Gastrocnemius medialis (tissue), 4 donors: ENCODE measurements at regions not wholly inside any gene's neighbourhood (a gene's known extent, or its start where the extent isn't known, plus 50 kb on each side); places are given as distances from the start of the nearest gene placed in this dataset.

Source experiments
- ATAC-seq, 2 donors: fragments of 150-250 bp; one replicate each; pipeline ENCODE4 v1.9.1; 2016
- DNase-seq, 2 donors: peaks; one replicate each; pipeline ENCODE4 v3.0.0-alpha.2; 2019
- H3K27ac ChIP-seq, 4 donors: fragments of 200-600 bp; sonication (generic); 1 replicate in 1 of 4; 2 replicates in 3 of 4; pipeline ENCODE4 v1.5.1; 2016 to 2018; ENCODE audit warnings: mild to moderate bottlenecking in 2 of 4, moderate library complexity in 1 of 4
- H3K27me3 ChIP-seq, 3 donors: fragments of 200-600 bp; sonication (generic) in 2 of 3; 1 replicate in 1 of 3; 2 replicates in 2 of 3; pipeline versions ENCODE4 v1.5.1 to v1.6.0; 2016 to 2019; ENCODE audit warnings: mild to moderate bottlenecking in 1 of 3, moderate library complexity in 1 of 3
- H3K36me3 ChIP-seq, 2 donors: fragments of 200-600 bp; sonication (generic) in 1 of 2; one replicate each; pipeline ENCODE4 v1.5.1; 2017 to 2018
- H3K4me1 ChIP-seq, 2 donors: fragments of 200-600 bp; sonication (generic) in 1 of 2; one replicate each; pipeline ENCODE4 v1.5.1; 2016 to 2017; ENCODE audit warnings: mild to moderate bottlenecking in 2 of 2
- H3K4me3 ChIP-seq, 4 donors: fragments of 200-600 bp; sonication (generic) in 3 of 4; 1 replicate in 1 of 4; 2 replicates in 3 of 4; pipeline ENCODE4 v1.5.1; 2016 to 2019; ENCODE audit warnings: mild to moderate bottlenecking in 2 of 4
- H3K9me3 ChIP-seq, 3 donors: fragments of 200-600 bp; sonication (generic) in 2 of 3; 1 replicate in 1 of 3; 2 replicates in 2 of 3; pipeline ENCODE4 v1.5.1; 2016 to 2019
- POLR2A ChIP-seq, 2 donors: fragments of 450-650 bp; IDR thresholded peaks; one replicate each; pipeline ENCODE4 v1.6.1; 2017; ENCODE audit warnings: antibody characterized with exemption in 2 of 2, mild to moderate bottlenecking in 2 of 2, moderate library complexity in 2 of 2
- in situ Hi-C, 4 donors: fragments of 200-750 bp; cut with MboI; loops; one replicate each; pipeline versions ENCODE4 v1.15.0 to v1.8.0; 2017; ENCODE audit warnings: low sequenced_read_pairs in 4 of 4
- intact Hi-C: fragments of 100-400 bp; cut with DNase I; formaldehyde crosslinking; loops from one replicate; pipeline ENCODE4 v1.15.1; 2023; ENCODE audit warnings: low total_unique reads
- TF ChIP-seq, protein P1 (sequence below), 5 experiments: fragments of 450-650 bp in 3 of 5; fragments of 200-600 bp in 2 of 5; sonication (generic) in 2 of 5; IDR thresholded peaks in 4 of 5; conservative IDR thresholded peaks in 1 of 5; 1 replicate in 4 of 5; 2 replicates in 1 of 5; pipeline ENCODE4 v1.5.1; 2016 to 2019; ENCODE audit warnings: antibody characterized with exemption in 5 of 5, mild to moderate bottlenecking in 3 of 5, moderate library complexity in 3 of 5

GRCh38 chr15:85274315-85275050 lies 105.9 kb upstream of the AKAP13 start:
- Histone ChIP-seq H3K36me3 (no peaks in the 10 kb centered on the region), H3K27ac (no peak overlapping the region), H3K27me3 (no peaks in the 10 kb centered on the region), H3K4me3 (no peak overlapping the region), H3K9me3 (no peaks in the 10 kb centered on the region), H3K4me1 (no peaks in the 10 kb centered on the region)
- intact Hi-C loops (no loop called here), in situ Hi-C loops (no loop called here)
- TF ChIP-seq POLR2A (IDR thresholded peaks at IDR 0.05): no peak
- TF ChIP-seq, protein P1, sequence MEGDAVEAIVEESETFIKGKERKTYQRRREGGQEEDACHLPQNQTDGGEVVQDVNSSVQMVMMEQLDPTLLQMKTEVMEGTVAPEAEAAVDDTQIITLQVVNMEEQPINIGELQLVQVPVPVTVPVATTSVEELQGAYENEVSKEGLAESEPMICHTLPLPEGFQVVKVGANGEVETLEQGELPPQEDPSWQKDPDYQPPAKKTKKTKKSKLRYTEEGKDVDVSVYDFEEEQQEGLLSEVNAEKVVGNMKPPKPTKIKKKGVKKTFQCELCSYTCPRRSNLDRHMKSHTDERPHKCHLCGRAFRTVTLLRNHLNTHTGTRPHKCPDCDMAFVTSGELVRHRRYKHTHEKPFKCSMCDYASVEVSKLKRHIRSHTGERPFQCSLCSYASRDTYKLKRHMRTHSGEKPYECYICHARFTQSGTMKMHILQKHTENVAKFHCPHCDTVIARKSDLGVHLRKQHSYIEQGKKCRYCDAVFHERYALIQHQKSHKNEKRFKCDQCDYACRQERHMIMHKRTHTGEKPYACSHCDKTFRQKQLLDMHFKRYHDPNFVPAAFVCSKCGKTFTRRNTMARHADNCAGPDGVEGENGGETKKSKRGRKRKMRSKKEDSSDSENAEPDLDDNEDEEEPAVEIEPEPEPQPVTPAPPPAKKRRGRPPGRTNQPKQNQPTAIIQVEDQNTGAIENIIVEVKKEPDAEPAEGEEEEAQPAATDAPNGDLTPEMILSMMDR (IDR thresholded peaks at IDR 0.05 in 4 of 5, conservative IDR thresholded peaks at IDR 0.05 in 1 of 5): no peak
- ATAC-seq (no peak), DNase-seq (no peak)

GRCh38 chr15:85276508-85276907 lies 103.9 kb upstream of the AKAP13 start:
- DNase-seq (no peak), ATAC-seq (no peak)
- TF ChIP-seq POLR2A (IDR thresholded peaks at IDR 0.05): no peak
- TF ChIP-seq, protein P1 (IDR thresholded peaks at IDR 0.05 in 4 of 5, conservative IDR thresholded peaks at IDR 0.05 in 1 of 5): no peak
- in situ Hi-C loops (no loop called here), intact Hi-C loops (no loop called here)
- Histone ChIP-seq H3K4me3 (no peak overlapping the region), H3K36me3 (no peaks in the 10 kb centered on the region), H3K4me1 (no peaks in the 10 kb centered on the region), H3K9me3 (no peaks in the 10 kb centered on the region), H3K27ac (no peak overlapping the region), H3K27me3 (no peaks in the 10 kb centered on the region)

DNA sequence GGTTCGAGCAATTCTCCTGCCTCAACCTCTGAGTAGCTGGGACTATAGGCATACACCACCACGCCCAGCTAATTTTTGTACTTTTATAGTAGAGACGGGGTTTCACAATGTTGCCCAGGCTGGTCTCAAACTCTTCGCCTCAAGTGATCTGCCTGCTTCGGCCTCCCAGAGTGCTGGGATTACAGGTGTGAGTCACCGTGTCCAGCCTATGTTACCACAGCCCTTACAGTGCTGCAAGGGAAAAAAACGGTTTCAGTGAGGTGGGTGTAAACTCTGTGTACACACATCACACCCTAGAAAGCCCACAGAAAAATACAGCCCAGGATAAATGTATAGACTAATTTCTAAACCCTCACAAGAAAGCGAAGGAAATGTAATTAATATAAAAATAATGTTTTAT lies 103.5 kb upstream of the AKAP13 start:
- Histone ChIP-seq H3K27ac (no peak overlapping the region), H3K27me3 (no peaks in the 10 kb centered on the region), H3K36me3 (no peaks in the 10 kb centered on the region), H3K4me3 (no peak overlapping the region), H3K4me1 (no peaks in the 10 kb centered on the region), H3K9me3 (no peaks in the 10 kb centered on the region)
- TF ChIP-seq POLR2A (IDR thresholded peaks at IDR 0.05): no peak
- TF ChIP-seq, protein P1 (IDR thresholded peaks at IDR 0.05 in 4 of 5, conservative IDR thresholded peaks at IDR 0.05 in 1 of 5): no peak
- intact Hi-C loops (no loop called here), in situ Hi-C loops (no loop called here)
- no peak for DNase-seq
- no peak for ATAC-seq

GRCh38 chr15:85277847-85278370 lies 102.5 kb upstream of the AKAP13 start:
- intact Hi-C loops (no loop called here), in situ Hi-C loops (no loop called here)
- DNase-seq (no peak), ATAC-seq (no peak)
- Histone ChIP-seq H3K4me3 (no peak overlapping the region), H3K27me3 (no peaks in the 10 kb centered on the region), H3K27ac (no peak overlapping the region), H3K4me1 (no peaks in the 10 kb centered on the region), H3K9me3 (no peaks in the 10 kb centered on the region), H3K36me3 (no peaks in the 10 kb centered on the region)
- TF ChIP-seq, protein P1 (IDR thresholded peaks at IDR 0.05 in 4 of 5, conservative IDR thresholded peaks at IDR 0.05 in 1 of 5): no peak
- TF ChIP-seq POLR2A (IDR thresholded peaks at IDR 0.05): no peak
